ENCODE measurements at regions not wholly inside any gene's neighbourhood (a gene's known extent, or its start where the extent isn't known, plus 50 kb on each side); places are given as distances from the start of the nearest gene placed in this dataset.
"Not testable (repeated sequence)": the region's sequence is repeated elsewhere in the genome, so short reads cannot be mapped to it uniquely, and the experiment has no call there.

GRCh38 chr2:142615876-142616275 lies 261.6 kb upstream of the KYNU start:
- H3K9me3 ChIP-seq (ENCODE audit: control insufficient read depth, insufficient read depth, low read length): no peaks in the 10 kb centered on the region

GRCh38 chr2:142613193-142613592 lies 264.3 kb upstream of the KYNU start:
- not testable (repeated sequence) for H3K9me3 ChIP-seq (ENCODE audit: control insufficient read depth, insufficient read depth, low read length); H3K4me3 ChIP-seq (ENCODE audit: low read length)

More at GRCh38 chr2:142615876-142616275, 261.6 kb upstream of the KYNU start:
- TF ChIP-seq CTCF (IDR thresholded peaks at IDR 0.05; ENCODE audit: low read depth, low read length, poor library complexity, severe bottlenecking) (no peak), EZH2phosphoT487 (IDR thresholded peaks at IDR 0.05; ENCODE audit: borderline replicate concordance, low read length) (no peak)
- Histone ChIP-seq H3K4me1 (ENCODE audit: control insufficient read depth, low read length) (no peaks in the 10 kb centered on the region), H3F3A (ENCODE audit: control insufficient read depth, insufficient read depth) (no peaks in the 10 kb centered on the region), H3K27ac (ENCODE audit: low read depth, low read length) (no peak overlapping the region), H3K4me2 (ENCODE audit: low read length) (no peak overlapping the region), H3K36me3 (ENCODE audit: control insufficient read depth, low read length) (no peaks in the 10 kb centered on the region), H3K9me2 (replicated peaks; ENCODE audit: control insufficient read depth, low read length) (no peaks in the 10 kb centered on the region), H3K79me2 (ENCODE audit: control insufficient read depth, low read length) (no peaks in the 10 kb centered on the region), H3K4me3 (ENCODE audit: low read length) (no peak overlapping the region), H3K27me3 (ENCODE audit: control insufficient read depth, low read length) (0 out of 2 replicates have a peak, but pooled peaks cover 4% of the 10 kb centered on the region), H4K20me1 (ENCODE audit: control insufficient read depth, insufficient read depth, low read depth, low read length) (no peaks in the 10 kb centered on the region)

GRCh38 chr2:142605421-142605820 lies 272.0 kb upstream of the KYNU start:
- H3K9me3 ChIP-seq (ENCODE audit: control insufficient read depth, insufficient read depth, low read length): no peaks in the 10 kb centered on the region
- TF ChIP-seq CTCF (IDR thresholded peaks at IDR 0.05; ENCODE audit: low read depth, low read length, poor library complexity, severe bottlenecking) (no peak), EZH2phosphoT487 (IDR thresholded peaks at IDR 0.05; ENCODE audit: borderline replicate concordance, low read length) (no peak)
- no peaks in the 10 kb centered on the region for H4K20me1 ChIP-seq (ENCODE audit: control insufficient read depth, insufficient read depth, low read depth, low read length)
- no peaks in the 10 kb centered on the region for H3K27me3 ChIP-seq (ENCODE audit: control insufficient read depth, low read length)
- no peak overlapping the region for H3K4me3 ChIP-seq (ENCODE audit: low read length)
- no peaks in the 10 kb centered on the region for H3K79me2 ChIP-seq (ENCODE audit: control insufficient read depth, low read length)
- no peak overlapping the region for H3K27ac ChIP-seq (ENCODE audit: low read depth, low read length)
- no peaks in the 10 kb centered on the region for H3K4me1 ChIP-seq (ENCODE audit: control insufficient read depth, low read length)
- no peaks in the 10 kb centered on the region for H3F3A ChIP-seq (ENCODE audit: control insufficient read depth, insufficient read depth)
- no peaks in the 10 kb centered on the region for H3K9me2 ChIP-seq (replicated peaks; ENCODE audit: control insufficient read depth, low read length)
- H3K4me2 ChIP-seq (ENCODE audit: low read length): no peak overlapping the region
- no peaks in the 10 kb centered on the region for H3K36me3 ChIP-seq (ENCODE audit: control insufficient read depth, low read length)

More at GRCh38 chr2:142613193-142613592, 264.3 kb upstream of the KYNU start:
- H3K27ac ChIP-seq (ENCODE audit: low read depth, low read length); H3K27me3 ChIP-seq (ENCODE audit: control insufficient read depth, low read length); H3K36me3 ChIP-seq (ENCODE audit: control insufficient read depth, low read length); H4K20me1 ChIP-seq (ENCODE audit: control insufficient read depth, insufficient read depth, low read depth, low read length); H3F3A ChIP-seq (ENCODE audit: control insufficient read depth, insufficient read depth); H3K4me1 ChIP-seq (ENCODE audit: control insufficient read depth, low read length); H3K4me2 ChIP-seq (ENCODE audit: low read length); H3K79me2 ChIP-seq (ENCODE audit: control insufficient read depth, low read length); H3K9me2 ChIP-seq (replicated peaks; ENCODE audit: control insufficient read depth, low read length): not testable (repeated sequence)

GRCh38 chr2:142603759-142604158 lies 273.7 kb upstream of the KYNU start:
- no peak overlapping the region for H3K4me2 ChIP-seq (ENCODE audit: low read length)
- no peak overlapping the region for H3K4me3 ChIP-seq (ENCODE audit: low read length)
- H3K36me3 ChIP-seq (ENCODE audit: control insufficient read depth, low read length): no peaks in the 10 kb centered on the region
- H3F3A ChIP-seq (ENCODE audit: control insufficient read depth, insufficient read depth): no peaks in the 10 kb centered on the region
- TF ChIP-seq EZH2phosphoT487 (IDR thresholded peaks at IDR 0.05; ENCODE audit: borderline replicate concordance, low read length) (no peak), CTCF (IDR thresholded peaks at IDR 0.05; ENCODE audit: low read depth, low read length, poor library complexity, severe bottlenecking) (no peak)
- H3K4me1 ChIP-seq (ENCODE audit: control insufficient read depth, low read length): no peaks in the 10 kb centered on the region
- peaks cover 3% of the 10 kb centered on the region for H3K27me3 ChIP-seq (ENCODE audit: control insufficient read depth, low read length)
- H3K9me3 ChIP-seq (ENCODE audit: control insufficient read depth, insufficient read depth, low read length): no peaks in the 10 kb centered on the region
- no peak overlapping the region for H3K27ac ChIP-seq (ENCODE audit: low read depth, low read length)
- H3K79me2 ChIP-seq (ENCODE audit: control insufficient read depth, low read length): no peaks in the 10 kb centered on the region
- H4K20me1 ChIP-seq (ENCODE audit: control insufficient read depth, insufficient read depth, low read depth, low read length): no peaks in the 10 kb centered on the region
- no peaks in the 10 kb centered on the region for H3K9me2 ChIP-seq (replicated peaks; ENCODE audit: control insufficient read depth, low read length)

All from DOHH2 (cell line).